ENCODE measurements at regions not wholly inside any gene's neighbourhood (a gene's known extent, or its start where the extent isn't known, plus 50 kb on each side); places are given as distances from the start of the nearest gene placed in this dataset.

- WGBS, 2 donors = 87 to 92% methylated on average over 3 of the region's 3 CpGs
- Histone ChIP-seq H3K36me3 (ENCODE audit: low read depth, missing control alignments) (no peaks in the 10 kb centered on the region), H3K4me3 (no peak overlapping the region), H3K9me3 (no peaks in the 10 kb centered on the region), H3K27ac (no peak overlapping the region), H3K27me3 (no peaks in the 10 kb centered on the region), H3K4me1 (no peaks in the 10 kb centered on the region)
- no peak for DNase-seq
- no peak for TF ChIP-seq POLR2A (IDR thresholded peaks at IDR 0.05)
- intact Hi-C loops (cut with DNase I; ENCODE audit: low total_unique reads) = no loop called here
Measured at GRCh38 chr10:4687397-4687796, 138.6 kb upstream of the AKR1E2 start.

- TF ChIP-seq CTCF (IDR thresholded peaks at IDR 0.05) = no peak
- no peak for TF ChIP-seq POLR2A (IDR thresholded peaks at IDR 0.05)
- H3K36me3 ChIP-seq (ENCODE audit: low read depth, missing control alignments) = no peaks in the 10 kb centered on the region
- no peaks in the 10 kb centered on the region for H3K9me3 ChIP-seq
- intact Hi-C loops (cut with DNase I; ENCODE audit: low total_unique reads) = no loop called here
- no peaks in the 10 kb centered on the region for H3K27me3 ChIP-seq
- DNase-seq = no peak
- WGBS, 2 donors = 51 to 69% methylated on average over 4 of the region's 4 CpGs
- no peak overlapping the region for H3K4me3 ChIP-seq
- no peak overlapping the region for H3K27ac ChIP-seq
- H3K4me1 ChIP-seq = no peaks in the 10 kb centered on the region
Measured at GRCh38 chr10:4686644-4686996, 139.4 kb upstream of the AKR1E2 start.

GRCh38 chr10:4685904-4686643, 139.9 kb upstream of the AKR1E2 start:
- no peak for DNase-seq
- Histone ChIP-seq H3K4me3 (no peak overlapping the region), H3K27ac (no peak overlapping the region), H3K9me3 (no peaks in the 10 kb centered on the region), H3K36me3 (ENCODE audit: low read depth, missing control alignments) (no peaks in the 10 kb centered on the region), H3K4me1 (no peaks in the 10 kb centered on the region), H3K27me3 (no peaks in the 10 kb centered on the region)
- no peak for TF ChIP-seq POLR2A (IDR thresholded peaks at IDR 0.05)
- no peak for TF ChIP-seq CTCF (IDR thresholded peaks at IDR 0.05)
- 73 to 75% methylated on average over 5 of the region's 5 CpGs for WGBS, 2 donors
- intact Hi-C loops (cut with DNase I; ENCODE audit: low total_unique reads) = no loop called here

- 74 to 78% methylated on average over 3 of the region's 3 CpGs for WGBS, 2 donors
- no peak for TF ChIP-seq CTCF (IDR thresholded peaks at IDR 0.05)
- no peak for TF ChIP-seq POLR2A (IDR thresholded peaks at IDR 0.05)
- H3K9me3 ChIP-seq = no peaks in the 10 kb centered on the region
- intact Hi-C loops (cut with DNase I; ENCODE audit: low total_unique reads) = no loop called here
- H3K27me3 ChIP-seq = no peaks in the 10 kb centered on the region
- no peaks in the 10 kb centered on the region for H3K36me3 ChIP-seq (ENCODE audit: low read depth, missing control alignments)
- no peak overlapping the region for H3K4me3 ChIP-seq
- DNase-seq = no peak
- H3K27ac ChIP-seq = no peak overlapping the region
- H3K4me1 ChIP-seq = no peaks in the 10 kb centered on the region
Measured at GRCh38 chr10:4685491-4685890, 140.5 kb upstream of the AKR1E2 start.

- intact Hi-C loops (cut with DNase I; ENCODE audit: low total_unique reads) = no loop called here
- Histone ChIP-seq H3K4me3 (no peak overlapping the region), H3K9me3 (no peaks in the 10 kb centered on the region), H3K36me3 (ENCODE audit: low read depth, missing control alignments) (no peaks in the 10 kb centered on the region), H3K27ac (no peak overlapping the region), H3K4me1 (no peaks in the 10 kb centered on the region), H3K27me3 (no peaks in the 10 kb centered on the region)
- TF ChIP-seq CTCF (IDR thresholded peaks at IDR 0.05) = no peak
- no peak for TF ChIP-seq POLR2A (IDR thresholded peaks at IDR 0.05)
- no peak for DNase-seq
Measured at GRCh38 chr10:4684434-4684833, 141.6 kb upstream of the AKR1E2 start.

Measured in testis (tissue), 2 donors.